GM19035 (cell line): ENCODE measurements at regions not wholly inside any gene's neighbourhood (a gene's known extent, or its start where the extent isn't known, plus 50 kb on each side); places are given as distances from the start of the nearest gene placed in this dataset.
"Not testable (repeated sequence)": the region's sequence is repeated elsewhere in the genome, so short reads cannot be mapped to it uniquely, and the experiment has no call there.

Experiments
- ATAC-seq: cut with Tn5 transposase; IDR thresholded peaks from one replicate; pipeline ENCODE4 v1.9.1; 2021; ENCODE audit not compliant: unreplicated experiment

- ATAC-seq: no peak
Measured at GRCh38 chr10:3396116-3396515, 223.5 kb upstream of the PITRM1 start.

- ATAC-seq: no peak
Measured at GRCh38 chr10:3395458-3395861, 222.9 kb upstream of the PITRM1 start.

GRCh38 chr10:3395041-3395440 lies 222.5 kb upstream of the PITRM1 start:
- ATAC-seq: no peak

GRCh38 chr10:3393958-3394357 lies 221.4 kb upstream of the PITRM1 start:
- no peak for ATAC-seq

GRCh38 chr10:3391657-3392056 lies 219.1 kb upstream of the PITRM1 start:
- ATAC-seq: no peak

DNA sequence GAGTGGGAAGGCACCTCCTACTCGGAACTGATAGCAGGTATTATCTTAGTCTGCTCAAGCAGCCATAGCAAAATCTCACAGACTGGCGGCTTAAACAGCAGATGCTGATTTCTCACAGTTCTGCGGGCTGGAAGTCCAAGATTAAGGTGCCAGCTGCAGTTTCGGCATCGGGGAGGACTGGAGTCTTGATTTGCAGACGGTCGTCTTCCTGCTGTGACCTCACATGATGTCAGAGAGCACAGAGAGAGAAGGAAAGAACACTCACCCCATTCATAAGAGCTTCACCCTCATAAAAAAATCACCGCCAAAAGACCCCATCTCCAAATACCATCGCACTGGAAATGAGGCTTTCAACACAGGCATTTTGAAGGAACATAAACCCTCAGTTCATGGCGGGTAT lies 216.5 kb upstream of the PITRM1 start:
- no peak for ATAC-seq

DNA sequence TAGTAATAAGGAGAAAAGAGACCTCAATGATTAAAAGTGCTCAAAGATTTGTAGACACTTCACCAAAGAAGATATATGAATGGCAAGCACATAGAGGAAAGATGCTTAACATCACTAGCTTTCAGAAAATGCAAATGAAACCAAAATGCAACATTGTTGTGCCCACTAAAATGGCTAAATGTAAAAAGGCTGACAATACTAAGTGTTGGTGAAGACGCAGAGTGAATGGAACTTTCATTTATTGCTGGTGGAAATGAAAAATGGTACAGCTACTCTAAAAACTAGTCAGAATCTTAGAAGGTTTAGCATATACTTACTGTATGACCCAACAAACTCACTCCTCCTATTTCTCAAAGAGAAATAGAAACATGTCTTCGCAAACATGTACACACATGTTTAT lies 212.9 kb upstream of the PITRM1 start:
- ATAC-seq: no peak

- ATAC-seq: no peak
Measured at GRCh38 chr10:3382092-3382491, 209.5 kb upstream of the PITRM1 start.

GRCh38 chr10:3380406-3381050 lies 207.9 kb upstream of the PITRM1 start:
- no peak for ATAC-seq

- no peak for ATAC-seq
Measured at GRCh38 chr10:3376631-3377030, 204.0 kb upstream of the PITRM1 start.

DNA sequence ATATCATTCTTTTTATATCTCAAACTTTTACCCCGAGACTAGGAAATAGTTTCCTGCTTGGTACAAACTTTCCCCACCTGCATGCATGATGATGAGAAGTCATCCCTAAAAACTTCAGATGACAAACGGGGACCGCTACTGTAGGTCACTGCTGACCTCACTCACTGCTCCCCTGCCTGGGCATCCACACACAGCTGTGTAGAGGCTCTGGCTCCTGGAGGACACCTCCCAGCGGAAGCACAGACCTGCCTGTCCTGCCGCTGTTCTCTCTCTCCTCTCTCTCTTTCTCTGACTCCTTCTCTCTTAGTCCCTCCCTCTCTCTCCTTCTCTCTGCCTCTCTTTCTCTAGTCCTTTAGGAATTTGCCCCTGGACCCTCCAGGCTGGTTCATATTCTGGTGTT lies 202.9 kb upstream of the PITRM1 start:
- ATAC-seq: no peak

DNA sequence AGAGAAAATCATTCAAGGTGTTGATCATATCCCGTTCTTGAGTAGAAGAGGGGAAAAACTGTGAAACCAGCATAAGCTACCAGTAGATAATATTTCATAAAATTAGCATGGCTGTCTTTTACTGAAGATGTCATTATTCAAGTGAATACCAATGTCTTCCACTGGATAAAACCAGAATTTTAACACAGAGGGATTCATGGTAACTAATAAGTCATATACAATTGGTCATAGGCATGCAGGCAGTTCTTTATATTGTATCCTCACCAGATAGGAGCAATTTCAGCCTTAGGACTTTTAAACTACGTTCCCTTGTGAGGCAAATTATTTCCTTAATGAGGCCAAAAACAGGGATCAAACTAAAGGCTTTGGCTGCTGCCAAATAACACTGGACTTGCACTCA lies 202.3 kb upstream of the PITRM1 start:
- no peak for ATAC-seq

DNA sequence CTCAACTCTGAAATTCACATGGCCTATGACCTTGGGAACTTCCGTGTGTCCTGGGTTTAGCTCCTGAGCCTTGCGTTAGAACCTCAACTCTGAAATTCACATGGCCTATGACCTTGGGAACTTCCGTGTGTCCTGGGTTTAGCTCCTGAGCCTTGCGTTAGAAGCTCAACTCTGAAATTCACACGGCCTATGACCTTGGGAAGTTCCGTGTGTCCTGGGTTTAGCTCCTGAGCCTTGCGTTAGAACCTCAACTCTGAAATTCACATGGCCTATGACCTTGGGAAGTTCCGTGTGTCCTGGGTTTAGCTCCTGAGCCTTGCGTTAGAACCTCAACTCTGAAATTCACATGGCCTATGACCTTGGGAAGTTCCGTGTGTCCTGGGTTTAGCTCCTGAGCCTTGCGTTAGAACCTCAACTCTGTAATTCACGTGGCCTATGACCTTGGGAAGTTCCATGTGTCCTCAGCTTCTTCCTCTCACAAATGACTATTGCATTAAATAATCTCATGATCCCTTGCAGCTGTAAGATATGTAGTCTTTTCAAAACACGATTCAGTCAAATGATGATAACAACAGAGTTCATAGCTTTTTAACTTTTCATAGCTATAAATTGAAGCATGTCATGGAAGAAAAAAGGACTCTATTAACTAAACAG lies 200.9 kb upstream of the PITRM1 start:
- ATAC-seq: not testable (repeated sequence)

DNA sequence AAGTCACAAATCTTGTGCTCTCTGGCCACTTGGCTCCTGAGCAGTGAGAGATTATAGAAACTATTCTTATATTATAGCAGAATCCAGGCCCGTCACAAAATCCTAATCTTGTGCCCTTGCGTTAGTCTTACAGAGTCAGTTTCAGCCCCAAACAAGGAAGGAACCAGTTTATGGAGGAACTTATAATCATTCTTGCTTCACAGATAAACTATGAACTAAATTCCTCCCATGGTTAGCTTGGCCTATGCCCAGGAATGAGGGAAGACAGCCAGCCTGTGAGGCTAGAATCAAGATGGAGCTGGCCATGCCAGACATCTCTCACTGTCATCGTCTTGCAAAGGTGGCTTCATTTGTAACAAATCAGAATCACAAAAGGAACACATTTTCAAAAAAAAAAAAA lies 199.7 kb upstream of the PITRM1 start:
- no peak for ATAC-seq

DNA sequence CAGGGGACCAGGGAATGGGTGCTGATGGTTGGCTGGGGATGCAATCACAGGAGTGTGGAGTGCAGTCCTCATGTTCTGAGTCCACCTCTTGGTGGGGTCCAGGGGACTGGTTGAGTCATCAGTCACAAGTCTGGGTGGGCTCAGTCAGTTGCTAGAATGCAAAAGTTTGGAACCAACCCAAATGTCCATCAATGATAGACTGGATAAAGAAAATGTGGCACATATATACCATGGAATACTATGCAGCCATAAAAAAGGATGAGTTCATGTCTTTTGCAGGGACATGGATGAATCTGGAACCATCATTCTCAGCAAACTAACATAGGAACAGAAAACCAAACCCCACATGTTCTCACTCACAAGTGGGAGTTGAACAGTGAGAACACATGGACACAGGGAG lies 199.0 kb upstream of the PITRM1 start:
- ATAC-seq: not testable (repeated sequence)

DNA sequence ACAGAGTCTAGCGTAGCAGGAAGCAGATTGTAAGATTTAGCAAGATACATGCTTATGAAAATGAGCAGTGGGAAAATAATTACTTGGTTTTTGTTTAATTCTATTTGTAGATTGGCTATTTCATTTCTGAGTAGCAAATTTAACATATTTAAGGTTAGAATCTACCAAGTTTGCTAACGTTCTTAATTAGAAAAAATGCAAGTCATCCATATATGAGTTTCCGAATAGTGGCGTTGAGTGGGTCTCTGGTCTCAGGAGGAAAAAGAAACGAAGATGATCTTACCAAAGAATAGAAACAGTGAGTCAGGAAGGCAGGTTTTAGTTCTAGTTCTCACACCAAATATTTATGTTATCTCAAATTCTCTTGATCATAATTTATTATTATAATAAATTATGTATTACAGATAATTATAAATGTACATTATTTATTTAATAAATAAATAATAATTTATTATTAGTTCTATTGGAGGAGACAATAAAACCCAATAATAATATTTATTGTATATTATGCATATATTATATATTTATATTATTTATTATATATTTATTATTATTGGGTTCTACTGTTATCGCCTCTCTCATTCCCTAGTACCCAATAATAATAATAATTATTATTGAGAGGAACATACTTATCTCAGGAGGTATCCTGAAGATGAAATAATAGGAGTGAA lies 194.3 kb upstream of the PITRM1 start:
- ATAC-seq: no peak

DNA sequence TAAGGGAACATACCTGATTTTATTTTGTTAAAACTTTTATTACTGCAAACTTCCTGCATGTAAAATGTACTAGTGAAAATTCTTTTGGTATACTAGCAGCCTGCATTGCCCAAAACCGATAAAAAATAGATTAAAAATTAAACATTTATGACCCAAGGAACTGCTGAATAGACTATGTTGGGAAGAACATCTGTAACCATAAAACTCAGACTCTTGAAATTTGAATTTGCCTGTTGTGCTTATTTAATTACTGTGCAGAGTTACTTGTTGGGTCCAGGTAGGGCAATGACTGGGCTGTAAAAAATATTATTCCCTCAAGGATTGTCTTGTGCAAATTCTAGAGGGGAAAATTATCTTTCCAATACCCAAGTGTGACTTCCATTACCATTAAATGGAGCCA lies 193.5 kb upstream of the PITRM1 start:
- ATAC-seq: no peak

DNA sequence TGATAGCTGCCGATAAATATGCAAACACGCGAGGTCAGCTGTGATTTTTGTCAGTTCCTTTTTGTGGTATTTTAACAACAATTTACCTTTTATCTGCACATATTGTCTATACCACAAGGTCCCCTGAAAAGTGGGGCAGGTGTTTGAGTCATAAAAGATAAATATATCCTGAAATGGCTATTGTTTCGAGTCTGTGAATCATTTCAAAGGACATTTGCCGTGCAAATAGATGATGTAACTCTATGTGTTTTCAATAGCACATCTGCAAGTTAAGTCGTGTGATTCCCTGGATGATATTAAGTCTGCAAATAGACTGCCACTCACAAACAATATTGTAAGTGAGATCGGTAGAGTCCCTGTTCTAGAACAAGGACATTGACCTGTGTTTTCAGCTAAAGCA lies 193.0 kb upstream of the PITRM1 start:
- ATAC-seq: no peak

DNA sequence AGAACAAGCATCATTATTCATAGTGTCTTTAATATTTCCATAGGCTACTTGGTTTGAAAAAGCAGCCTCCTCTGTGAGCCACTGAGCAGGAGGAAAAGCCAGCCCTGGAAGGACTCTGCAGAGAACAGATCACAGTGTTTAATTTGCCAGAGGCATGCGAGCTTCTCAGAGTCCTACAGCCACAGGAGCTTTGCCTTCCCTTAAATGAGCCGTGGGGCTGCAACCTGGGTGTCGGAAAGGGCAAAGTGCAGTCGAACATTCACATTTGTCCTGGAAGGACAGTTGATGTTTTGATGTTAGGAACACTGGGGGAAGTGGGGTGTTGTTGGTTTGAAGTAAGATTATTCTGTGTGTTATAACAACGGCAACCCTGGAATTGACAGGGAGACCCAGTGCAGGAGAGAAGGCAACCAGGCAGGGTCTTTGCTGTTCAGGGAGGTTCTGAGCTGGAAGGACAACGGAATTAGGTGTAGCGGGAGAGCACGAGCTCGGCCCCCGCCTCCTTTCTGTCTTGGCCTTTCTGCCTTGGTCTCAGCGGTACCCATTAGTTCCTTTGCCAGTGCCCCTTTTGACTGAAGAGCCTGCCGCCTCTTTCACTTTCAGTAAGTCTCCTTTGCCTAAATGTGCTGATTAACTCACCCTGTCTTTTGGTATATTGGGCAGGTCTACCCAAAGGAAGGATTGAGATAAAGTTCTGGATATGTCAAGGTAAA lies 192.3 kb upstream of the PITRM1 start:
- no peak for ATAC-seq

GRCh38 chr10:3363311-3364045 lies 190.9 kb upstream of the PITRM1 start:
- ATAC-seq: no peak

GRCh38 chr10:3362394-3362793 lies 189.8 kb upstream of the PITRM1 start:
- no peak for ATAC-seq
